Caco-2 (cell line): ENCODE measurements at regions not wholly inside any gene's neighbourhood (a gene's known extent, or its start where the extent isn't known, plus 50 kb on each side); places are given as distances from the start of the nearest gene placed in this dataset.

Source experiments
- BruUV-seq: library from RNA; stranded (reverse); fragments of 400-500 nt; replicated peaks from 2 replicates; lab custom pipeline; 2021; lab: Mats Ljungman, UMichigan
- CTCF ChIA-PET: fragments of 300-600 bp; sonication (Branson Sonifier 250); formaldehyde crosslinking; loops from one replicate; lab custom pipeline; 2022; ENCODE audit warnings: antibody characterized with exemption; lab: Charles Lee
- POLR2A ChIA-PET: fragments of 300-600 bp; sonication (Branson Sonifier 250); formaldehyde crosslinking; loops from one replicate; lab custom pipeline; 2022; ENCODE audit warnings: antibody characterized with exemption; lab: Charles Lee
- DNase-seq, 2 experiments: peaks; one replicate each; pipeline versions ENCODE4 v3.0.0 to v3.0.0-alpha.2; 2020 to 2022
- H3K27me3 ChIP-seq: replicated peaks from 2 replicates; pipeline ENCODE4 v1.6.0; 2011; ENCODE audit warnings: low read length; ENCODE audit not compliant: control insufficient read depth, insufficient read depth
- H3K36me3 ChIP-seq: 2 replicates; pipeline ENCODE4 v1.5.1; 2011; ENCODE audit warnings: low read length; ENCODE audit not compliant: control insufficient read depth, insufficient read depth
- H3K4me1 ChIP-seq: fragments of 250-450 bp; sonication (Bioruptor Pico); 2 replicates; pipeline ENCODE4 v1.5.1; 2020; ENCODE audit warnings: mild to moderate bottlenecking
- H3K4me3 ChIP-seq: 2 replicates; pipeline ENCODE4 v1.5.1; 2011; ENCODE audit warnings: low read depth, mild to moderate bottlenecking, control low read depth, low read length
- H3K9me3 ChIP-seq: fragments of 250-450 bp; sonication (Bioruptor Pico); 2 replicates; pipeline ENCODE4 v1.5.1; 2020; ENCODE audit warnings: mild to moderate bottlenecking, moderate library complexity
- H3K27ac Mint-ChIP-seq: one replicate; pipeline ENCODE4 v1.8.0; 2022; ENCODE audit warnings: mixed read lengths; ENCODE audit not compliant: unreplicated experiment
- H3K27me3 Mint-ChIP-seq: one replicate; pipeline ENCODE4 v1.8.0; 2022; ENCODE audit warnings: mixed read lengths; ENCODE audit not compliant: insufficient read depth, unreplicated experiment
- H3K36me3 Mint-ChIP-seq: one replicate; pipeline ENCODE4 v1.8.0; 2022; ENCODE audit warnings: mild to moderate bottlenecking, mixed read lengths; ENCODE audit not compliant: insufficient read depth, unreplicated experiment
- H3K4me1 Mint-ChIP-seq: one replicate; pipeline ENCODE4 v1.8.0; 2022; ENCODE audit warnings: low read depth, mixed read lengths; ENCODE audit not compliant: unreplicated experiment
- H3K4me3 Mint-ChIP-seq: one replicate; pipeline ENCODE4 v1.8.0; 2022; ENCODE audit warnings: mild to moderate bottlenecking, moderate library complexity, mixed read lengths; ENCODE audit not compliant: unreplicated experiment
- H3K9me3 Mint-ChIP-seq: one replicate; pipeline ENCODE4 v1.8.0; 2022; ENCODE audit warnings: mixed read lengths; ENCODE audit not compliant: unreplicated experiment
- CTCF ChIP-seq, 2 experiments: fragments of 200-600 bp in 1 of 2; IDR thresholded peaks; 1 replicate in 1 of 2; 2 replicates in 1 of 2; pipeline versions ENCODE4 v1.5.1 to v1.8.0; 2011 to 2022; ENCODE audit warnings: antibody characterized with exemption in 1 of 2, control low read depth in 1 of 2, inconsistent platforms in 1 of 2, low read depth in 1 of 2, low read length in 1 of 2, mild to moderate bottlenecking in 1 of 2, moderate library complexity in 1 of 2; ENCODE audit not compliant: insufficient read depth in 1 of 2, severe bottlenecking in 1 of 2, unreplicated experiment in 1 of 2
- intact Hi-C: fragments of 100-400 bp; cut with micrococcal nuclease; formaldehyde crosslinking; loops from one replicate; pipeline ENCODE4 v1.10.0; 2022; ENCODE audit not compliant: unreplicated experiment

GRCh38 chrX:1099146-1099770 lies 113.2 kb downstream of the CRLF2 start:
- Histone ChIP-seq H3K36me3 (no peaks in the 10 kb centered on the region), H3K27me3 (no peaks in the 10 kb centered on the region), H3K4me1 (no peaks in the 10 kb centered on the region), H3K4me3 (no peak overlapping the region), H3K9me3 (peaks cover 3% of the 10 kb centered on the region; the same call in 1 of the 2 replicates)
- DNase-seq = no peak
- no peak for TF ChIP-seq CTCF (IDR thresholded peaks at IDR 0.05; ENCODE audit: insufficient read depth in 1 of 2, low read depth in 1 of 2, low read length in 1 of 2, severe bottlenecking in 1 of 2, unreplicated experiment in 1 of 2)
- H3K4me3 Mint-ChIP-seq = no peak overlapping the region
- BruUV-seq = no TSS peak
- intact Hi-C loops = no loop called here
- no peak overlapping the region for H3K27ac Mint-ChIP-seq
- no peaks in the 10 kb centered on the region for H3K36me3 Mint-ChIP-seq
- no peaks in the 10 kb centered on the region for H3K27me3 Mint-ChIP-seq
- H3K9me3 Mint-ChIP-seq = no peaks in the 10 kb centered on the region
- no peaks in the 10 kb centered on the region for H3K4me1 Mint-ChIP-seq
- ChIA-PET POLR2A (no interaction called here), CTCF (no interaction called here)

GRCh38 chrX:1097328-1097727 lies 115.1 kb downstream of the CRLF2 start:
- Histone ChIP-seq H3K27me3 (no peaks in the 10 kb centered on the region), H3K9me3 (peaks cover 3% of the 10 kb centered on the region; the same call in 1 of the 2 replicates), H3K4me1 (no peaks in the 10 kb centered on the region), H3K36me3 (no peaks in the 10 kb centered on the region), H3K4me3 (no peak overlapping the region)
- ChIA-PET CTCF (no interaction called here), POLR2A (no interaction called here)
- intact Hi-C loops = no loop called here
- H3K4me1 Mint-ChIP-seq = no peaks in the 10 kb centered on the region
- no peaks in the 10 kb centered on the region for H3K9me3 Mint-ChIP-seq
- no peak for TF ChIP-seq CTCF (IDR thresholded peaks at IDR 0.05; ENCODE audit: insufficient read depth in 1 of 2, low read depth in 1 of 2, low read length in 1 of 2, severe bottlenecking in 1 of 2, unreplicated experiment in 1 of 2)
- DNase-seq = no peak
- no peaks in the 10 kb centered on the region for H3K36me3 Mint-ChIP-seq
- H3K27me3 Mint-ChIP-seq = no peaks in the 10 kb centered on the region
- H3K4me3 Mint-ChIP-seq = no peak overlapping the region
- H3K27ac Mint-ChIP-seq = no peak overlapping the region
- no TSS peak for BruUV-seq

GRCh38 chrX:1094566-1095333 lies 117.7 kb downstream of the CRLF2 start:
- no peak overlapping the region for H3K4me3 ChIP-seq
- no peak overlapping the region for H3K4me3 Mint-ChIP-seq
- CTCF ChIA-PET = no interaction called here
- H3K9me3 Mint-ChIP-seq = no peaks in the 10 kb centered on the region
- H3K27me3 ChIP-seq = no peaks in the 10 kb centered on the region
- H3K27ac Mint-ChIP-seq = no peak overlapping the region
- no peaks in the 10 kb centered on the region for H3K4me1 Mint-ChIP-seq
- H3K9me3 ChIP-seq = peaks cover 3% of the 10 kb centered on the region; the same call in 1 of the 2 replicates
- no peaks in the 10 kb centered on the region for H3K36me3 Mint-ChIP-seq
- no peak for DNase-seq
- BruUV-seq = no TSS peak
- no peak for TF ChIP-seq CTCF (IDR thresholded peaks at IDR 0.05; ENCODE audit: insufficient read depth in 1 of 2, low read depth in 1 of 2, low read length in 1 of 2, severe bottlenecking in 1 of 2, unreplicated experiment in 1 of 2)
- H3K36me3 ChIP-seq = no peaks in the 10 kb centered on the region
- no peaks in the 10 kb centered on the region for H3K4me1 ChIP-seq
- POLR2A ChIA-PET = no interaction called here
- no peaks in the 10 kb centered on the region for H3K27me3 Mint-ChIP-seq
- intact Hi-C loops = no loop called here
